GM18951 (cell line): ENCODE measurements at regions not wholly inside any gene's neighbourhood (a gene's known extent, or its start where the extent isn't known, plus 50 kb on each side); places are given as distances from the start of the nearest gene placed in this dataset.

Source experiments
- POLR2A ChIP-seq: IDR thresholded peaks from 4 replicates; pipeline ENCODE4 v1.6.1; 2011; ENCODE audit warnings: mild to moderate bottlenecking; ENCODE audit not compliant: insufficient read length, insufficient read depth; ENCODE audit errors: extremely low read depth
- in situ Hi-C: fragments of 300-500 bp; cut with MboI; formaldehyde crosslinking; loops from one replicate; pipeline ENCODE4 v1.12.0; 2022; ENCODE audit warnings: low sequenced_read_pairs, mixed read lengths, inconsistent platforms; ENCODE audit not compliant: unreplicated experiment

DNA sequence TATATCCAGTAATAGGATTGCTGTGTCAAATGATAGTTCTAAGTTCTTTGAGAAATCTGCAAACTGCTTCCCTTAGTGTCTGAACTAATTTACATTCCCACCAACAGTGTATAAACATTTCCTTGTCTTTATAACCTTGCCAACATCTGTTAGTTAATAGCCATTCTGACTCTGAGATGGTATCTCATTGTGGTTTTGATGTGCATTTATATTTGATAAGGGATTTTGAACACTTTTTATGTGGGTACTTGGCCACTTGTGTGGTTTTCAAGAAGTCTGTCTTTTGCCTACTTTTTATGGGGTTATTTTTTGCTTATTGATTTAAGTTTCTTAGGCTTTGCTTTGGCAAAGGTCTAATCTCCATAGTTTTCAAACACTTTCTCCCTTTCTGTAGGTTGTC lies 189.9 kb upstream of the CXCL13 start:
- TF ChIP-seq POLR2A, result no peak
- in situ Hi-C loops, result no loop called here

DNA sequence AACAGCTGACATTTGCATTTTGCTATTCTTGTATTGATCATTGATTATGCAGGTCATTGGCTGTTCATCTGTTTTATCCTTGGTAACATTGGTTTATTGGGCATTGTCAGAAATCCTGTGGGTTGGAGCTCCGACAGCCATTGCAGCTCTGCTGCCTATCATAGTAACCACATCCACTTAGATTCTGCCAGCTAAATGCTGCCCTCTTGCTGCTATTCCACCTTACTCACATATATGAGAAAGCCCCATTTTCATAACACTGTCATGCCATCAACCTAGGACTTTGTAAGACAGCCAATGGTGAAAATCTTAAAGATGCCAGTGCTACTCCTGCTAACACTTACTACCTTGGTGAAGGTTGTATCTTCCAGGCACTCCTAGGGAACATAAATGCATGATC lies 187.3 kb upstream of the CXCL13 start:
- in situ Hi-C loops, result no loop called here
- no peak for TF ChIP-seq POLR2A

DNA sequence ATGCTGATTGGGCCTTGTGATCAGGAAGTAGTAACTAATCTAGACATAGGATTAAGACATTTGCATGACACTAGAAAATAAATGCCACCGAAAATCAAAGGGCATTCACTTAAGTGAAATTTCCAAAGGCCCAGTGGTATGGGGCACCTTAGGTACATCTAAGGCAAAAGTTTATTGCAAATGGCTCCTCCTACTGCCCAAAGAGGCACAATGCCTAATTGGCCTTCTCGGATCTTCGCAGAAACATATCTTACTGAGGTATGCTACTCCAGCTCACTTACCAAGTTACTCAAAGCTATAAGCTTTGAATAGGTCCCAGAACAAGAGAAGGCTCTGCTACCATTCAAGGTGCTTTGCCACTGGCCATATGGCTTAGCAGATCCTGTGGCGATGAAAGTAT lies 174.8 kb upstream of the CXCL13 start:
- no peak for TF ChIP-seq POLR2A
- in situ Hi-C loops, result no loop called here

GRCh38 chr4:77431546-77431945 lies 174.1 kb upstream of the CXCL13 start:
- TF ChIP-seq POLR2A, result no peak
- in situ Hi-C loops, result no loop called here

DNA sequence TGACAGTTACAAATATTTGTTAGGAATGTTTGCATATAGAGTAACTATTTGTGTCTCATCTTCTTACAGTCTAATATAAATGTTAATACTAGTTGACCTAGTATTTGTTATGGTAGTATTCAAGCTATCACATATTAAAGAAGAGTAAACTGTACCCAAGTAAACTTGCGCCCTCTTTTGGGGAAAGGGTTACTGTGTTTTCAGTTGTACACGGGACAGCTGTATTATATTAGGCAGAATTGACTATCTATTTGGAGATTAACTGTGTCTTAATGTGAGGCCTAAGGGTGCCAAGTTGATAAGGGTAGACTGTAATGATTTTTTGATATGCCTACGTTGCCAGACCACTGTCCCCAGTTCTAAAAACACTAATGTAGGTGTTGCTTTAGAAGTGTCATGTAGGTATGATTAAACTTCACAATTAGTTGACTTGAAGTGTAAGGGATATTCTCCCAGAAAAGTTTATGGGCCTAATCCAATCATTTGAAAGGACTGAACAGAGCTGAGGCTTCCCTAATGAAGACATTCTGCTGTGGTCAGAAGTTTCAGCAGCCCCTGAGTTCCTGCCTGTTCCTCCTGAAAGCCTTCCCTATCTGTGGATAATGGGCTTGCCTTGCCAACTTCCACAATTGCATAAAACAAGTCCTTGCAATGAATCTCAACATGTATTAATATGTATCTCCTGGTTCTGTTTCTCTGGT lies 172.8 kb upstream of the CXCL13 start:
- in situ Hi-C loops, result no loop called here
- TF ChIP-seq POLR2A, result no peak

GRCh38 chr4:77433418-77433733 lies 172.2 kb upstream of the CXCL13 start:
- no peak for TF ChIP-seq POLR2A
- in situ Hi-C loops, result no loop called here

DNA sequence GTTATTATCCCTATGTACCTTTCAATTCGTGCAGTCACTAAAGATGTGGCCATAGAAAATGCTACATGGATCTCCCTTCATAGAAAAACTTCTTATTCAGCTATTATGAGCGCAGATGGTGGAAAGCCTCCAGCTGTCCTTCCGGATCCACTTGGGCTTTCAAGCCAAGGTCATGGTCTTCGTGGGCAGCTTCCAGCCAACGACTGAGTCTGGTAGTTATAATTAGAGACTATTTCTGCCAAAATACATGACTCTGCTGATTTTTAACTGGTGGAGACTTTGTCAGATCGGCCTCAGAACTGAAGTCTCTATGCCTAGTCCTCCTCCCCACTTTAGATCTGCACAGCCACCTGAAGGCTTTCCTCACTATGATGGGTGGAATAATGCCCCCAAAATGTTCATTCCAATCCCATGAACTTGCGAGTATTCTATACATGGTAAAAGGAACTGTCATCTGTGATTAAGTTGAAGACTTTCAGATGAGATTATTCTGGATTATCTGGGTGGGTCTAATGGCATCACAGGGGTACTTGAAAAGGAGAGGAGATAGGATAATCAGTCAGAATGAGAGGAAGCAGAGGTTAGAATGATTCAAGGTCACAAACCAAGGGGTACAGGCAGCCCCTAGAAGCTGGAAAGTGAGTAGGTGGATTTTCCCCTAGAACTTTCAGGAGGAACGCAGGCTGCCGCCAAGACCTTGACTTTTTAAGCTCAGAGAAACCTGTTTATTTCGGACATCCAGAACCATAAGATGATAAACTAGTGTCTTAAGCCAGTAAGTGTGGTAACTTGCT lies 171.1 kb upstream of the CXCL13 start:
- no peak for TF ChIP-seq POLR2A
- in situ Hi-C loops, result no loop called here

GRCh38 chr4:77437079-77437478 lies 168.5 kb upstream of the CXCL13 start:
- in situ Hi-C loops, result no loop called here
- TF ChIP-seq POLR2A, result no peak

GRCh38 chr4:77438549-77438948 lies 167.1 kb upstream of the CXCL13 start:
- in situ Hi-C loops, result no loop called here
- no peak for TF ChIP-seq POLR2A

DNA sequence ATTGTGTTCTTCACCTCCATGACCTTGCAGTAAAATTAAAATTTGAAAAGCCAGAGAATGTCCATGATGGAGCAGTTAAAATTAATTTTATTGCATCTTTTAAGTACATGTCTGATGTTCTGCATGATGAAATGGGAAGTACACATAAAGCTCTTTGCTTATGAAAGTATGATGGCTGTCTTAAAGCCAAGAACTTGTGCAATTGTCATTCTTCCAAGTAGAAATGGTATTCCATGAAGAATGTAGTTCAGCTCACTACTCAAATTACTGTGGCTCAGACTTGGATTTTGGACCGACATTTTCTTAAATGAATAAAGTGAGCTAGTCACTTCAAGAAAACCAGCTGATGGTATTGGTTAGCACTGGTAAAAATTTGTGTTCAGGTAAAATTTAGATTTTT lies 161.7 kb upstream of the CXCL13 start:
- in situ Hi-C loops, result no loop called here
- TF ChIP-seq POLR2A, result no peak

DNA sequence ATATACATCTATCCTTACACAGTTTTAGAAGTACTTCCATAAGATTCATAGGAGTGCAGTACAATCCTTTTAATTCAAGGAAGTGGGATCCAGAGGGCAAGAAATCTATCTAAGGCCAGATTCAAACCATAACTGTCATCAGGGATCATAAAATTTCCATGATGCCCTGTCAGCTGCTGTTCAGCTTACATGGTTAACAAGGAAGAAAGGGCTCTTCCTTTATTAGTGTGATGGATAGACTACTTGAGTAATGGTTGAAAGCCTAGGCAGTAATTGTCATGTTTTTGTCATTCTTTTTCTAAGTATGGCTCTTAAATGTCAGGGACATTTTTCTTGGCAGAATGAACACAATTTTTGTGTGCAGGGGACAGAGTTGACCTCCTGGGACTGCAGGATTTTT lies 159.8 kb upstream of the CXCL13 start:
- TF ChIP-seq POLR2A, result no peak
- in situ Hi-C loops, result no loop called here

- no peak for TF ChIP-seq POLR2A
- in situ Hi-C loops, result no loop called here
These were observed 159.0 kb upstream of the CXCL13 start for GRCh38 chr4:77446601-77447000.

- no peak for TF ChIP-seq POLR2A
- in situ Hi-C loops, result no loop called here
These were observed 156.4 kb upstream of the CXCL13 start for GRCh38 chr4:77449171-77449570.

GRCh38 chr4:77450006-77450405 lies 155.6 kb upstream of the CXCL13 start:
- in situ Hi-C loops, result no loop called here
- TF ChIP-seq POLR2A, result no peak
